Esophagus (tissue), 2 donors: ENCODE measurements at regions not wholly inside any gene's neighbourhood (a gene's known extent, or its start where the extent isn't known, plus 50 kb on each side); places are given as distances from the start of the nearest gene placed in this dataset.

Experiments used
- H3K27ac ChIP-seq, 2 donors: one replicate each; pipeline ENCODE4 v1.5.1; 2013; ENCODE audit warnings: low read depth in 2 of 2, mild to moderate bottlenecking in 2 of 2, inconsistent platforms in 1 of 2, low read length in 1 of 2, moderate library complexity in 1 of 2
- H3K27me3 ChIP-seq, 2 donors: one replicate each; pipeline ENCODE4 v1.6.1; 2013; ENCODE audit warnings: low read length in 2 of 2, control low read depth in 1 of 2, mild to moderate bottlenecking in 1 of 2; ENCODE audit not compliant: insufficient read depth in 2 of 2, control insufficient read depth in 1 of 2
- H3K36me3 ChIP-seq, 2 donors: one replicate each; pipeline ENCODE4 v1.6.1; 2013; ENCODE audit warnings: low read length in 1 of 2; ENCODE audit not compliant: control insufficient read depth in 2 of 2, insufficient read depth in 2 of 2
- H3K4me1 ChIP-seq, 2 donors: one replicate each; pipeline ENCODE4 v1.6.1; 2013; ENCODE audit warnings: low read length in 1 of 2; ENCODE audit not compliant: control insufficient read depth in 2 of 2, insufficient read depth in 2 of 2
- H3K4me3 ChIP-seq, 2 donors: one replicate each; pipeline ENCODE4 v1.5.1; 2013; ENCODE audit warnings: low read length in 2 of 2, mild to moderate bottlenecking in 2 of 2, low read depth in 1 of 2, moderate library complexity in 1 of 2
- H3K9me3 ChIP-seq, 2 donors: one replicate each; pipeline ENCODE4 v1.6.1; 2013; ENCODE audit warnings: mild to moderate bottlenecking in 2 of 2, low read depth in 1 of 2, low read length in 1 of 2, moderate library complexity in 1 of 2; ENCODE audit not compliant: control insufficient read depth in 2 of 2, insufficient read depth in 1 of 2
- WGBS, 2 donors: extraction: QIAGEN DNeasy Blood & Tissue Kit; methylation state at CpG; one replicate each; pipeline ENCODE4 v1.1.7; 2013; 5-methylcytosine and 5-hydroxymethylcytosine counted together
- donor health status: healthy with polysubstance abuse.
- donor health status: Bipolar disorder and iron deficiency.

GRCh38 chr4:11765849-11766453 lies 337.3 kb upstream of the HS3ST1 start:
- H3K4me3 ChIP-seq, result no peak overlapping the region
- H3K36me3 ChIP-seq, result no peaks in the 10 kb centered on the region
- H3K4me1 ChIP-seq, result no peaks in the 10 kb centered on the region
- 32 to 36% methylated on average over 4 of the region's 4 CpGs for WGBS, 2 donors
- no peaks in the 10 kb centered on the region for H3K9me3 ChIP-seq
- no peaks in the 10 kb centered on the region for H3K27me3 ChIP-seq
- no peak overlapping the region for H3K27ac ChIP-seq

- WGBS, 2 donors, result 19 to 36% methylated on average over 7 of the region's 7 CpGs
- no peaks in the 10 kb centered on the region for H3K4me1 ChIP-seq
- H3K36me3 ChIP-seq, result no peaks in the 10 kb centered on the region
- no peak overlapping the region for H3K27ac ChIP-seq
- no peaks in the 10 kb centered on the region for H3K27me3 ChIP-seq
- H3K9me3 ChIP-seq, result peaks cover 0 to 2% of the 10 kb centered on the region in 2 donors
- no peak overlapping the region for H3K4me3 ChIP-seq
These were observed 319.6 kb upstream of the HS3ST1 start for GRCh38 chr4:11748164-11748872.

- H3K4me1 ChIP-seq, result no peaks in the 10 kb centered on the region
- H3K4me3 ChIP-seq, result no peak overlapping the region
- 43 to 46% methylated on average over 4 of the region's 4 CpGs for WGBS, 2 donors
- no peaks in the 10 kb centered on the region for H3K27me3 ChIP-seq
- no peak overlapping the region for H3K27ac ChIP-seq
- no peaks in the 10 kb centered on the region for H3K9me3 ChIP-seq
- H3K36me3 ChIP-seq, result no peaks in the 10 kb centered on the region
These were observed 318.0 kb upstream of the HS3ST1 start for GRCh38 chr4:11746734-11747133.

GRCh38 chr4:11743976-11744375 lies 315.3 kb upstream of the HS3ST1 start:
- Histone ChIP-seq H3K27ac (no peak overlapping the region), H3K9me3 (no peaks in the 10 kb centered on the region), H3K4me3 (no peak overlapping the region), H3K4me1 (no peaks in the 10 kb centered on the region), H3K27me3 (no peaks in the 10 kb centered on the region), H3K36me3 (no peaks in the 10 kb centered on the region)
- WGBS, 2 donors, result 71 to 80% methylated on average over 1 of the region's 1 CpG

- no peaks in the 10 kb centered on the region for H3K27me3 ChIP-seq
- no peaks in the 10 kb centered on the region for H3K4me1 ChIP-seq
- H3K36me3 ChIP-seq, result no peaks in the 10 kb centered on the region
- H3K27ac ChIP-seq, result no peak overlapping the region
- H3K9me3 ChIP-seq, result no peaks in the 10 kb centered on the region
- H3K4me3 ChIP-seq, result no peak overlapping the region
- WGBS, 2 donors, result 74 to 87% methylated on average over 1 of the region's 1 CpG
These were observed 314.5 kb upstream of the HS3ST1 start for GRCh38 chr4:11743236-11743635.

GRCh38 chr4:11741190-11741652 lies 312.5 kb upstream of the HS3ST1 start:
- no peaks in the 10 kb centered on the region for H3K36me3 ChIP-seq
- WGBS, 2 donors, result 24 to 30% methylated on average over 1 of the region's 1 CpG
- no peaks in the 10 kb centered on the region for H3K4me1 ChIP-seq
- no peaks in the 10 kb centered on the region for H3K9me3 ChIP-seq
- no peaks in the 10 kb centered on the region for H3K27me3 ChIP-seq
- no peak overlapping the region for H3K27ac ChIP-seq
- H3K4me3 ChIP-seq, result no peak overlapping the region

- Histone ChIP-seq H3K4me3 (no peak overlapping the region), H3K27ac (no peak overlapping the region), H3K27me3 (no peaks in the 10 kb centered on the region), H3K9me3 (no peaks in the 10 kb centered on the region), H3K36me3 (no peaks in the 10 kb centered on the region), H3K4me1 (no peaks in the 10 kb centered on the region)
- 39 to 52% methylated on average over 1 of the region's 1 CpG for WGBS, 2 donors
These were observed 311.3 kb upstream of the HS3ST1 start for GRCh38 chr4:11739992-11740391.

GRCh38 chr4:11736978-11737377 lies 308.3 kb upstream of the HS3ST1 start:
- Histone ChIP-seq H3K4me3 (no peak overlapping the region), H3K4me1 (no peaks in the 10 kb centered on the region), H3K27ac (no peak overlapping the region), H3K27me3 (no peaks in the 10 kb centered on the region), H3K9me3 (no peaks in the 10 kb centered on the region), H3K36me3 (no peaks in the 10 kb centered on the region)
- WGBS, 2 donors, result 76 to 88% methylated on average over 2 of the region's 2 CpGs

GRCh38 chr4:11735651-11736050 lies 307.0 kb upstream of the HS3ST1 start:
- no peaks in the 10 kb centered on the region for H3K9me3 ChIP-seq
- no peaks in the 10 kb centered on the region for H3K27me3 ChIP-seq
- no peaks in the 10 kb centered on the region for H3K36me3 ChIP-seq
- H3K4me1 ChIP-seq, result no peaks in the 10 kb centered on the region
- H3K27ac ChIP-seq, result no peak overlapping the region
- H3K4me3 ChIP-seq, result no peak overlapping the region

GRCh38 chr4:11732155-11732554 lies 303.5 kb upstream of the HS3ST1 start:
- Histone ChIP-seq H3K36me3 (no peaks in the 10 kb centered on the region), H3K27me3 (no peaks in the 10 kb centered on the region), H3K27ac (no peak overlapping the region), H3K4me3 (no peak overlapping the region), H3K4me1 (no peaks in the 10 kb centered on the region), H3K9me3 (no peaks in the 10 kb centered on the region)
- 57 to 64% methylated on average over 4 of the region's 4 CpGs for WGBS, 2 donors
